Gastrocnemius medialis (tissue), 4 donors: ENCODE measurements at regions not wholly inside any gene's neighbourhood (a gene's known extent, or its start where the extent isn't known, plus 50 kb on each side); places are given as distances from the start of the nearest gene placed in this dataset.

Source experiments
- CTCF ChIP-seq, 5 experiments: fragments of 450-650 bp in 3 of 5; fragments of 200-600 bp in 2 of 5; sonication (generic) in 2 of 5; IDR thresholded peaks in 4 of 5; conservative IDR thresholded peaks in 1 of 5; 1 replicate in 4 of 5; 2 replicates in 1 of 5; pipeline ENCODE4 v1.5.1; 2016 to 2019; ENCODE audit warnings: antibody characterized with exemption in 5 of 5, mild to moderate bottlenecking in 3 of 5, moderate library complexity in 3 of 5
- POLR2A ChIP-seq, 2 donors: fragments of 450-650 bp; IDR thresholded peaks; one replicate each; pipeline ENCODE4 v1.6.1; 2017; ENCODE audit warnings: antibody characterized with exemption in 2 of 2, mild to moderate bottlenecking in 2 of 2, moderate library complexity in 2 of 2

GRCh38 chr5:141742144-141742543 lies 60.1 kb upstream of the ARAP3 start:
- TF ChIP-seq CTCF (IDR thresholded peaks at IDR 0.05 in 4 of 5, conservative IDR thresholded peaks at IDR 0.05 in 1 of 5) (no peak), POLR2A (IDR thresholded peaks at IDR 0.05) (no peak)
